RWPE2 (cell line): ENCODE measurements at regions not wholly inside any gene's neighbourhood (a gene's known extent, or its start where the extent isn't known, plus 50 kb on each side); places are given as distances from the start of the nearest gene placed in this dataset.

ENCODE experiments used
- ATAC-seq: fragments of 200-7000 bp; cut with Tn5 transposase; 3 replicates; pipeline ENCODE4 v1.9.1; 2021; ENCODE audit warnings: low read depth
- DNase-seq: peaks from one replicate; pipeline ENCODE4 v3.0.0-alpha.2; 2020; ENCODE audit warnings: low spot score
- H3K27ac ChIP-seq: fragments of 450-650 bp; 2 replicates; pipeline ENCODE4 v1.5.1; 2017; ENCODE audit warnings: mild to moderate bottlenecking; ENCODE audit not compliant: poor library complexity, severe bottlenecking
- H3K27me3 ChIP-seq: fragments of 250-450 bp; sonication (Bioruptor Pico); 2 replicates; pipeline ENCODE4 v1.5.1; 2021; ENCODE audit warnings: mild to moderate bottlenecking, moderate library complexity; ENCODE audit not compliant: insufficient read depth, poor library complexity, severe bottlenecking
- H3K36me3 ChIP-seq: fragments of 250-450 bp; sonication (Bioruptor Pico); 2 replicates; pipeline ENCODE4 v1.5.1; 2020; ENCODE audit warnings: low read depth, mild to moderate bottlenecking, moderate library complexity
- H3K4me1 ChIP-seq: fragments of 250-450 bp; sonication (Bioruptor Pico); 2 replicates; pipeline ENCODE4 v1.5.1; 2021; ENCODE audit warnings: mild to moderate bottlenecking, moderate library complexity; ENCODE audit not compliant: insufficient read depth, poor library complexity, severe bottlenecking
- H3K4me3 ChIP-seq: fragments of 250-450 bp; sonication (Bioruptor Pico); 2 replicates; pipeline ENCODE4 v1.5.1; 2021; ENCODE audit warnings: mild to moderate bottlenecking, moderate library complexity; ENCODE audit not compliant: severe bottlenecking
- H3K9me3 ChIP-seq: fragments of 250-450 bp; sonication (Bioruptor Pico); 2 replicates; pipeline ENCODE4 v1.5.1; 2021; ENCODE audit warnings: mild to moderate bottlenecking, moderate library complexity; ENCODE audit not compliant: severe bottlenecking
- CTCF ChIP-seq: fragments of 450-650 bp; IDR thresholded peaks from one replicate; pipeline ENCODE4 v1.5.1; 2017; ENCODE audit warnings: mild to moderate bottlenecking, moderate library complexity; ENCODE audit not compliant: poor library complexity, severe bottlenecking

- Histone ChIP-seq H3K36me3 (no peaks in the 10 kb centered on the region), H3K4me3 (no peak overlapping the region), H3K27ac (no peak overlapping the region), H3K4me1 (no peaks in the 10 kb centered on the region), H3K9me3 (no peaks in the 10 kb centered on the region), H3K27me3 (no peaks in the 10 kb centered on the region)
- ATAC-seq (no peak), DNase-seq (no peak)
- no peak for TF ChIP-seq CTCF
Observed at GRCh38 chr3:83354205-83354604, 1592.8 kb upstream of the GBE1 start.

GRCh38 chr3:83393276-83393675 lies 1565.5 kb upstream of the CADM2 start:
- H3K9me3 ChIP-seq = no peaks in the 10 kb centered on the region
- ATAC-seq (no peak), DNase-seq (no peak)
- TF ChIP-seq CTCF = no peak
- H3K27me3 ChIP-seq = no peaks in the 10 kb centered on the region
- H3K27ac ChIP-seq = no peak overlapping the region
- no peaks in the 10 kb centered on the region for H3K36me3 ChIP-seq
- no peaks in the 10 kb centered on the region for H3K4me1 ChIP-seq
- H3K4me3 ChIP-seq = no peak overlapping the region

GRCh38 chr3:83403927-83404326 lies 1554.9 kb upstream of the CADM2 start:
- no peak overlapping the region for H3K27ac ChIP-seq
- ATAC-seq = no peak
- H3K27me3 ChIP-seq = no peaks in the 10 kb centered on the region

GRCh38 chr3:83426300-83426699 lies 1532.5 kb upstream of the CADM2 start:
- H3K27me3 ChIP-seq = no peaks in the 10 kb centered on the region
- H3K4me3 ChIP-seq = no peak overlapping the region
- no peak overlapping the region for H3K27ac ChIP-seq
- no peak for TF ChIP-seq CTCF
- DNase-seq = no peak
- no peaks in the 10 kb centered on the region for H3K36me3 ChIP-seq
- no peak; the same call in 2 of the 3 replicates for ATAC-seq
- H3K4me1 ChIP-seq = no peaks in the 10 kb centered on the region
- no peaks in the 10 kb centered on the region for H3K9me3 ChIP-seq

More at GRCh38 chr3:83403927-83404326, 1554.9 kb upstream of the CADM2 start:
- no peaks in the 10 kb centered on the region for H3K36me3 ChIP-seq
- DNase-seq = no peak
- H3K4me3 ChIP-seq = no peak overlapping the region
- no peaks in the 10 kb centered on the region for H3K9me3 ChIP-seq
- no peaks in the 10 kb centered on the region for H3K4me1 ChIP-seq
- no peak for TF ChIP-seq CTCF

- ATAC-seq (no peak), DNase-seq (no peak)
- no peak for TF ChIP-seq CTCF
- H3K4me1 ChIP-seq = no peaks in the 10 kb centered on the region
- H3K9me3 ChIP-seq = no peaks in the 10 kb centered on the region
- no peak overlapping the region for H3K27ac ChIP-seq
- no peak overlapping the region for H3K4me3 ChIP-seq
- no peaks in the 10 kb centered on the region for H3K27me3 ChIP-seq
- no peaks in the 10 kb centered on the region for H3K36me3 ChIP-seq
Observed at GRCh38 chr3:83434880-83435587, 1523.8 kb upstream of the CADM2 start.
